Esophagus squamous epithelium (tissue), 4 donors: ENCODE measurements at regions not wholly inside any gene's neighbourhood (a gene's known extent, or its start where the extent isn't known, plus 50 kb on each side); places are given as distances from the start of the nearest gene placed in this dataset.

ENCODE experiments used
- CTCF ChIP-seq, 6 experiments: fragments of 450-650 bp in 4 of 6; fragments of 200-600 bp in 2 of 6; sonication (generic) in 2 of 6; IDR thresholded peaks; one replicate each; pipeline ENCODE4 v1.5.1; 2016 to 2019; ENCODE audit warnings: antibody characterized with exemption in 6 of 6, mild to moderate bottlenecking in 4 of 6, moderate library complexity in 4 of 6
- POLR2A ChIP-seq, 4 donors: fragments of 450-650 bp; IDR thresholded peaks; one replicate each; pipeline ENCODE4 v1.6.1; 2017; ENCODE audit warnings: antibody characterized with exemption in 4 of 4, mild to moderate bottlenecking in 4 of 4, moderate library complexity in 3 of 4

DNA sequence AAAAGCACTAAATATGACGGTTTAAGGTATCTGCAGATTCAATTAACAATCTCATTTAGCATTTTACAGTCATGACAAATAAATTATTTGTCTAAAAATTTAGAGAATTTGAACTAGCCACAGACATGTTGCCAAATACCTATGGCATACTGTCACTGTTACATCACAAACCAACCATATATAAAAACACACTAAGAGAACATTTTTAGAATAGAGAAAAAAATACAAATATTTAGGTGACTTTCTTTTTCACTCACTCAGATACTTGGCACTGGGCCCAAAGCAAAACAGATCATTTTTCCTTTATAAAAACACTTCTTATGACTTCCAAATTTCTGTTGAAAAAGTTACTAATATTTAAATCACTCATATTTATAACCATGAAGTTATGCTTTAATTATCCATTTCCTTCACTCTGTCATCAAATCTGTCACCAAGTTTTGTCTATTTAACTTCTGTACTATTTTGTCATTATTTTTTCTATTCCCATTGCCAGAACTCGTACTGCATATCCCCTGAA is 644.7 kb downstream of the OTOL1 start:
- TF ChIP-seq CTCF (IDR thresholded peaks at IDR 0.05) (no peak), POLR2A (IDR thresholded peaks at IDR 0.05) (no peak)
